ENCODE measurements at regions not wholly inside any gene's neighbourhood (a gene's known extent, or its start where the extent isn't known, plus 50 kb on each side); places are given as distances from the start of the nearest gene placed in this dataset.

GRCh38 chr10:3723766-3724165 lies 61.2 kb downstream of the KLF6 start:
- peak; percentile 90 to 92 for DNase-seq (ENCODE audit: low read depth in 2 of 2)

GRCh38 chr10:3720228-3721019 lies 64.6 kb downstream of the KLF6 start:
- peak in 1 of 2 experiments; percentile 53 for DNase-seq (ENCODE audit: low read depth in 2 of 2)

GRCh38 chr10:3719024-3719843 lies 65.8 kb downstream of the KLF6 start:
- no peak for DNase-seq (ENCODE audit: low read depth in 2 of 2)

GRCh38 chr10:3716093-3716492 lies 68.9 kb downstream of the KLF6 start:
- no peak for DNase-seq (ENCODE audit: low read depth in 2 of 2)

- DNase-seq (ENCODE audit: low read depth in 2 of 2) = no peak
Measured at GRCh38 chr10:3714967-3715366, 70.0 kb downstream of the KLF6 start.

GRCh38 chr10:3714531-3714930 lies 70.5 kb downstream of the KLF6 start:
- DNase-seq (ENCODE audit: low read depth in 2 of 2) = no peak

- DNase-seq (ENCODE audit: low read depth in 2 of 2) = no peak
Measured at GRCh38 chr10:3712707-3713106, 72.3 kb downstream of the KLF6 start.

- no peak for DNase-seq (ENCODE audit: low read depth in 2 of 2)
Measured at GRCh38 chr10:3711918-3712317, 73.1 kb downstream of the KLF6 start.

GRCh38 chr10:3710764-3711163 lies 74.2 kb downstream of the KLF6 start:
- DNase-seq (ENCODE audit: low read depth in 2 of 2) = no peak

GRCh38 chr10:3709456-3710060 lies 75.5 kb downstream of the KLF6 start:
- DNase-seq (ENCODE audit: low read depth in 2 of 2) = no peak

- DNase-seq (ENCODE audit: low read depth in 2 of 2) = no peak
Measured at GRCh38 chr10:3708852-3709251, 76.2 kb downstream of the KLF6 start.

GRCh38 chr10:3704565-3705325 lies 80.3 kb downstream of the KLF6 start:
- DNase-seq (ENCODE audit: low read depth in 2 of 2) = no peak

GRCh38 chr10:3702569-3702968 lies 82.4 kb downstream of the KLF6 start:
- no peak for DNase-seq (ENCODE audit: low read depth in 2 of 2)

GRCh38 chr10:3702056-3702546 lies 82.9 kb downstream of the KLF6 start:
- DNase-seq (ENCODE audit: low read depth in 2 of 2) = no peak

GRCh38 chr10:3701491-3701890 lies 83.5 kb downstream of the KLF6 start:
- DNase-seq (ENCODE audit: low read depth in 2 of 2) = no peak

- peak; percentile 36 to 49 for DNase-seq (ENCODE audit: low read depth in 2 of 2)
Measured at GRCh38 chr10:3700531-3701076, 84.4 kb downstream of the KLF6 start.

GRCh38 chr10:3699916-3700315 lies 85.1 kb downstream of the KLF6 start:
- no peak for DNase-seq (ENCODE audit: low read depth in 2 of 2)

GRCh38 chr10:3698312-3698711 lies 86.7 kb downstream of the KLF6 start:
- no peak for DNase-seq (ENCODE audit: low read depth in 2 of 2)

GRCh38 chr10:3693698-3694080 lies 91.3 kb downstream of the KLF6 start:
- no peak for DNase-seq (ENCODE audit: low read depth in 2 of 2)

GRCh38 chr10:3693022-3693697 lies 91.8 kb downstream of the KLF6 start:
- no peak for DNase-seq (ENCODE audit: low read depth in 2 of 2)

Data from fibroblast of skin of left biceps (primary cell).